B cell (primary cell): ENCODE measurements at regions not wholly inside any gene's neighbourhood (a gene's known extent, or its start where the extent isn't known, plus 50 kb on each side); places are given as distances from the start of the nearest gene placed in this dataset.

Source experiments
- ATAC-seq: fragments of 200-7000 bp; cut with Tn5 transposase; one replicate; pipeline ENCODE4 v1.10.0; 2021; ENCODE audit warnings: low read depth, mild to moderate bottlenecking, moderate number of reproducible peaks, moderate library complexity
- CTCF ChIA-PET: fragments of 350-600 bp; sonication (Branson Sonifier 250); formaldehyde crosslinking; loops from one replicate; lab custom pipeline; 2021; ENCODE audit warnings: antibody characterized with exemption, inconsistent platforms; lab: Charles Lee
- POLR2A ChIA-PET: fragments of 350-600 bp; sonication (Branson Sonifier 250); formaldehyde crosslinking; loops from one replicate; lab custom pipeline; 2021; ENCODE audit warnings: antibody characterized with exemption; lab: Charles Lee
- DNase-seq: peaks from one replicate; pipeline ENCODE4 v3.0.0; 2013
- H2AFZ ChIP-seq: 2 replicates; pipeline ENCODE4 v1.6.1; 2012; ENCODE audit warnings: mild to moderate bottlenecking, low read depth, low read length; ENCODE audit not compliant: insufficient read depth, poor library complexity, severe bottlenecking
- H3K27ac ChIP-seq, 2 donors: 1 replicate in 1 of 2; 2 replicates in 1 of 2; pipeline ENCODE4 v1.5.1; 2012 to 2013; ENCODE audit warnings: low read length in 2 of 2, mild to moderate bottlenecking in 2 of 2, moderate library complexity in 1 of 2
- H3K27me3 ChIP-seq, 4 experiments: fragments of 200-600 bp in 1 of 4; sonication (generic) in 1 of 4; replicated peaks in 1 of 4; 1 replicate in 2 of 4; 2 replicates in 2 of 4; pipeline versions ENCODE4 v1.6.1 to v1.7.0; 2013 to 2016; ENCODE audit warnings: low read length in 3 of 4, mild to moderate bottlenecking in 2 of 4, mixed read lengths in 1 of 4, moderate library complexity in 1 of 4; ENCODE audit not compliant: insufficient read depth in 4 of 4, control insufficient read depth in 3 of 4; ENCODE audit errors: control extremely low read depth in 1 of 4
- H3K36me3 ChIP-seq, 2 experiments: replicated peaks in 1 of 2; 1 replicate in 1 of 2; 2 replicates in 1 of 2; pipeline versions ENCODE4 v1.6.1 to v1.7.1; 2013; ENCODE audit warnings: low read length in 1 of 2; ENCODE audit not compliant: insufficient read depth in 2 of 2, control insufficient read depth in 1 of 2; ENCODE audit errors: control extremely low read depth in 1 of 2, extremely low read depth in 1 of 2
- H3K4me1 ChIP-seq, 2 donors: fragments of 200-600 bp in 1 of 2; sonication (generic) in 1 of 2; 1 replicate in 1 of 2; 2 replicates in 1 of 2; pipeline versions ENCODE4 v1.5.1 to v1.6.1; 2013 to 2017; ENCODE audit warnings: low read length in 2 of 2; ENCODE audit not compliant: control insufficient read depth in 2 of 2, insufficient read depth in 2 of 2
- H3K4me2 ChIP-seq: replicated peaks from 2 replicates; pipeline ENCODE3; 2012; ENCODE audit warnings: mild to moderate bottlenecking, low read depth, low read length; ENCODE audit not compliant: poor library complexity, severe bottlenecking
- H3K4me3 ChIP-seq, 5 experiments: fragments of 200-600 bp in 1 of 5; sonication (generic) in 1 of 5; 1 replicate in 3 of 5; 2 replicates in 2 of 5; pipeline versions ENCODE4 v1.5.1 to v1.7.0; 2011 to 2016; ENCODE audit warnings: low read length in 4 of 5, mild to moderate bottlenecking in 4 of 5, low read depth in 2 of 5, control low read depth in 1 of 5, moderate library complexity in 1 of 5; ENCODE audit not compliant: insufficient read depth in 1 of 5; ENCODE audit errors: control extremely low read depth in 1 of 5, extremely low read depth in 1 of 5
- H3K79me2 ChIP-seq: fragments of 200-600 bp; sonication (generic); one replicate; pipeline ENCODE4 v1.6.0; 2016; ENCODE audit warnings: low read length; ENCODE audit not compliant: control insufficient read depth, insufficient read depth
- H3K9ac ChIP-seq: fragments of 200-600 bp; sonication (generic); 2 replicates; pipeline ENCODE4 v1.6.1; 2017; ENCODE audit warnings: mild to moderate bottlenecking, low read length, moderate library complexity
- H3K9me3 ChIP-seq, 3 donors: one replicate each; pipeline versions ENCODE4 v1.6.1 to v1.7.1; 2013; ENCODE audit warnings: low read length in 2 of 3; ENCODE audit not compliant: control insufficient read depth in 2 of 3, insufficient read depth in 1 of 3; ENCODE audit errors: control extremely low read depth in 1 of 3
- H4K20me1 ChIP-seq: 2 replicates; pipeline ENCODE4 v1.6.0; 2012; ENCODE audit warnings: mild to moderate bottlenecking, low read length; ENCODE audit not compliant: insufficient read depth, control insufficient read depth, poor library complexity, severe bottlenecking
- H3K27ac Mint-ChIP-seq: one replicate; pipeline ENCODE4 v1.8.0; 2021; ENCODE audit warnings: mixed read lengths
- H3K27me3 Mint-ChIP-seq: one replicate; pipeline ENCODE4 v1.8.0; 2021; ENCODE audit warnings: mixed read lengths
- H3K4me1 Mint-ChIP-seq: one replicate; pipeline ENCODE4 v1.8.0; 2021; ENCODE audit warnings: mixed read lengths
- H3K4me3 Mint-ChIP-seq: one replicate; pipeline ENCODE4 v1.8.0; 2021; ENCODE audit warnings: mixed read lengths
- H3K9me3 Mint-ChIP-seq: one replicate; pipeline ENCODE4 v1.8.0; 2022; ENCODE audit warnings: mixed read lengths; ENCODE audit not compliant: insufficient read depth
- CTCF ChIP-seq: fragments of 200-600 bp; IDR thresholded peaks from one replicate; pipeline ENCODE4 v1.8.0; 2022; ENCODE audit warnings: antibody characterized with exemption, mild to moderate bottlenecking
- EZH2 ChIP-seq: IDR thresholded peaks from 2 replicates; pipeline ENCODE4 v1.6.1; 2012; ENCODE audit warnings: borderline replicate concordance, low read depth, mild to moderate bottlenecking, moderate library complexity, low read length; ENCODE audit not compliant: insufficient read depth, poor library complexity, severe bottlenecking
- WGBS: methylation state at CpG from one replicate; pipeline ENCODE4 v1.1.5; 2013; ENCODE audit warnings: missing lambda C conversion rate; ENCODE audit not compliant: insufficient coverage; 5-methylcytosine and 5-hydroxymethylcytosine counted together
- intact Hi-C: fragments of 100-400 bp; cut with micrococcal nuclease; formaldehyde crosslinking; loops from one replicate; pipeline ENCODE4 v1.10.0; 2022

DNA sequence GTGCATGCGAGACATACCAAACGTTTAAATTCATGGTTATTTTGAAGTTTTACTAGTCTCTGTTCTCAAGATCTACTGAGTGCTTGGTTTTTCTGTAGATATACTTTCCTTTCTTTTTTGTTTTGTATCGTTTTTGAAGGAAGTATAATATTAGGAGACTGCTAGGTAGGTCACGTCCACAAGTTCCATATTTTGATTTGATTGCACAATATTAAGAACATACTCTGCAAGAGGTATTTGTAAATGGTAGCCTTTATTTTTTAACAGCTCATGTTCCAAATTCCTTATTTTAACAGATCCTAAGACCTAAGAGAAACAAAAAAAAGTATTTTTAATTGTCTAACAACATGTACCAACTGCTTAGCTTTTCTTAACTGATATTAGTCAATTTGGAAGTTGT is 156.7 kb downstream of the SERPINI1 start:
- Mint-ChIP-seq H3K4me1 (no peaks in the 10 kb centered on the region), H3K27ac (no peak overlapping the region), H3K27me3 (peaks cover 3% of the 10 kb centered on the region), H3K4me3 (no peak overlapping the region), H3K9me3 (no peaks in the 10 kb centered on the region)
- no peak for TF ChIP-seq EZH2
- no peak for TF ChIP-seq CTCF
- no peaks in the 10 kb centered on the region for H3K79me2 ChIP-seq
- H3K4me2 ChIP-seq, result no peak overlapping the region
- CTCF ChIA-PET, result interaction anchor here (1.0 to 1.9 kb wide), 3 partner anchors 8 to 23 kb away, joined by 3 to 9 read pairs (median 3); no protein-coding TSS in a partner anchor
- WGBS, result no CpG with 5 or more reads among the region's 4 CpGs
- H3K36me3 ChIP-seq, result no peaks in the 10 kb centered on the region
- POLR2A ChIA-PET, result no interaction called here
- H2AFZ ChIP-seq, result no peak overlapping the region
- no peak overlapping the region for H3K4me3 ChIP-seq
- no peak overlapping the region for H3K27ac ChIP-seq
- no peaks in the 10 kb centered on the region for H3K9me3 ChIP-seq
- H3K27me3 ChIP-seq, result no peaks in the 10 kb centered on the region
- DNase-seq, result no peak
- no peaks in the 10 kb centered on the region for H3K4me1 ChIP-seq
- no peak overlapping the region for H3K9ac ChIP-seq
- ATAC-seq, result no peak
- intact Hi-C loops, result no loop called here
- H4K20me1 ChIP-seq, result no peaks in the 10 kb centered on the region

GRCh38 chr3:167887096-167887495 is 151.6 kb downstream of the SERPINI1 start:
- Mint-ChIP-seq H3K9me3 (no peaks in the 10 kb centered on the region), H3K27me3 (peaks cover 14% of the 10 kb centered on the region), H3K4me3 (no peak overlapping the region), H3K27ac (no peak overlapping the region), H3K4me1 (peaks cover under 1% of the 10 kb centered on the region)
- no CpG with 5 or more reads among the region's 1 CpG for WGBS
- Histone ChIP-seq H3K4me2 (no peak overlapping the region), H4K20me1 (no peaks in the 10 kb centered on the region), H3K79me2 (no peaks in the 10 kb centered on the region), H2AFZ (no peak overlapping the region), H3K27ac (no peak overlapping the region), H3K9me3 (no peaks in the 10 kb centered on the region), H3K36me3 (no peaks in the 10 kb centered on the region), H3K27me3 (no peaks in the 10 kb centered on the region), H3K4me3 (no peak overlapping the region), H3K4me1 (no peaks in the 10 kb centered on the region), H3K9ac (no peak overlapping the region)
- intact Hi-C loops, result no loop called here
- POLR2A ChIA-PET, result no interaction called here
- DNase-seq (no peak), ATAC-seq (no peak)
- CTCF ChIA-PET, result interaction anchor here (0.6 kb wide), 1 partner anchor 161 kb away, joined by 3 read pairs; no protein-coding TSS in a partner anchor
- TF ChIP-seq CTCF, result no peak
- TF ChIP-seq EZH2, result no peak
